Tibial nerve (tissue), 4 donors: ENCODE measurements at regions not wholly inside any gene's neighbourhood (a gene's known extent, or its start where the extent isn't known, plus 50 kb on each side); places are given as distances from the start of the nearest gene placed in this dataset.

Source experiments
- DNase-seq, 2 donors: peaks; one replicate each; pipeline ENCODE4 v3.0.0-alpha.2; 2019; ENCODE audit warnings: low spot score in 2 of 2
- H3K27ac ChIP-seq, 4 donors: fragments of 200-600 bp; sonication (generic) in 3 of 4; one replicate each; pipeline ENCODE4 v1.5.1; 2017 to 2019; ENCODE audit warnings: mild to moderate bottlenecking in 1 of 4
- H3K27me3 ChIP-seq, 2 donors: fragments of 200-600 bp; sonication (generic) in 1 of 2; one replicate each; pipeline versions ENCODE4 v1.5.1 to v1.6.0; 2017 to 2019
- H3K36me3 ChIP-seq, 3 donors: fragments of 200-600 bp; sonication (generic); one replicate each; pipeline ENCODE4 v1.5.1; 2018 to 2019
- H3K4me1 ChIP-seq, 4 donors: fragments of 200-600 bp; sonication (generic) in 3 of 4; one replicate each; pipeline ENCODE4 v1.5.1; 2017 to 2019
- H3K4me3 ChIP-seq, 4 donors: fragments of 200-600 bp; sonication (generic) in 3 of 4; one replicate each; pipeline ENCODE4 v1.5.1; 2017 to 2019; ENCODE audit warnings: mild to moderate bottlenecking in 1 of 4, moderate library complexity in 1 of 4
- H3K9me3 ChIP-seq, 4 donors: fragments of 200-600 bp; sonication (generic) in 3 of 4; one replicate each; pipeline ENCODE4 v1.5.1; 2017 to 2019
- CTCF ChIP-seq, 5 experiments: fragments of 200-600 bp in 3 of 5; fragments of 450-650 bp in 2 of 5; sonication (generic) in 3 of 5; IDR thresholded peaks; one replicate each; pipeline ENCODE4 v1.5.1; 2016 to 2019; ENCODE audit warnings: antibody characterized with exemption in 5 of 5, mild to moderate bottlenecking in 3 of 5, moderate library complexity in 2 of 5
- EP300 ChIP-seq, 2 donors: sonication (generic); formaldehyde crosslinking; IDR thresholded peaks; one replicate each; pipeline ENCODE4 v1.6.1; 2017; ENCODE audit warnings: antibody characterized with exemption in 2 of 2, mild to moderate bottlenecking in 1 of 2
- POLR2A ChIP-seq, 2 donors: fragments of 450-650 bp; IDR thresholded peaks; one replicate each; pipeline ENCODE4 v1.6.1; 2017; ENCODE audit warnings: antibody characterized with exemption in 2 of 2, mild to moderate bottlenecking in 2 of 2, moderate library complexity in 2 of 2
- WGBS, 2 donors: methylation state at CpG; one replicate each; pipeline ENCODE4 v1.1.5; 2018; 5-methylcytosine and 5-hydroxymethylcytosine counted together

GRCh38 chr5:165757791-165758190, 2252.4 kb downstream of the MAT2B start:
- no peaks in the 10 kb centered on the region for H3K36me3 ChIP-seq
- WGBS, 2 donors: 69 to 75% methylated on average over 4 of the region's 4 CpGs
- no peak overlapping the region for H3K4me3 ChIP-seq
- no peak overlapping the region for H3K27ac ChIP-seq
- no peaks in the 10 kb centered on the region for H3K9me3 ChIP-seq
- TF ChIP-seq CTCF (IDR thresholded peaks at IDR 0.05) (no peak), EP300 (IDR thresholded peaks at IDR 0.05) (no peak), POLR2A (IDR thresholded peaks at IDR 0.05) (no peak)
- no peaks in the 10 kb centered on the region for H3K27me3 ChIP-seq
- no peaks in the 10 kb centered on the region for H3K4me1 ChIP-seq
- DNase-seq: no peak

DNA sequence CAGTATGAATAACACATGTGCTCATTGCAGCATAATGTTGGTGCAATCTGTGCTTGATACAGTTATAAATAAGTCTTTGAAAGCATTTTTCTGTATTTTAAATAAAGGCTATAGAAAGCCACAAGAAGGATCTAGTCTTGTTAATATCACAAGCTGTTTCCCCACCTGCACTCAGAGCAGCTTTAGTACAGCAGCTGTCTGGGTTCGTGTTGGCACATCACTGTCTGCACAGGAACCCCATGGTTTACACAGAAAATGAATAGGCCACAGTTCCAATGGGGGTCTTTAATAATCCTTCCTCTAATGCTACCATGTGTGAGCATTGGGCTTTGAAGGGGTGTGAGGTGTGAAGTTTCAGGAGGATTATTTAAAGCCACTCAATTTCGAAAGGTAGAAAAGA, 2269.7 kb downstream of the MAT2B start:
- whole genome bisulfite sequencing, 2 donors: 49 to 55% methylated on average over 2 of the region's 2 CpGs
- no peaks in the 10 kb centered on the region for H3K4me1 ChIP-seq
- H3K27me3 ChIP-seq: no peaks in the 10 kb centered on the region
- H3K27ac ChIP-seq: no peak overlapping the region
- H3K9me3 ChIP-seq: no peaks in the 10 kb centered on the region
- DNase-seq: no peak
- no peak for TF ChIP-seq EP300 (IDR thresholded peaks at IDR 0.05)
- no peak for TF ChIP-seq POLR2A (IDR thresholded peaks at IDR 0.05)
- TF ChIP-seq CTCF (IDR thresholded peaks at IDR 0.05): no peak
- no peaks in the 10 kb centered on the region for H3K36me3 ChIP-seq
- no peak overlapping the region for H3K4me3 ChIP-seq

- no peaks in the 10 kb centered on the region for H3K36me3 ChIP-seq
- no peak for DNase-seq
- no peak for TF ChIP-seq CTCF (IDR thresholded peaks at IDR 0.05)
- no peak for TF ChIP-seq POLR2A (IDR thresholded peaks at IDR 0.05)
- no peak for TF ChIP-seq EP300 (IDR thresholded peaks at IDR 0.05)
- H3K9me3 ChIP-seq: no peaks in the 10 kb centered on the region
- 60 to 61% methylated on average over 1 of the region's 1 CpG for WGBS, 2 donors
- no peak overlapping the region for H3K27ac ChIP-seq
- no peak overlapping the region for H3K4me3 ChIP-seq
- no peaks in the 10 kb centered on the region for H3K4me1 ChIP-seq
- H3K27me3 ChIP-seq: no peaks in the 10 kb centered on the region
Observed at GRCh38 chr5:165779505-165779904, 2274.1 kb downstream of the MAT2B start.

DNA sequence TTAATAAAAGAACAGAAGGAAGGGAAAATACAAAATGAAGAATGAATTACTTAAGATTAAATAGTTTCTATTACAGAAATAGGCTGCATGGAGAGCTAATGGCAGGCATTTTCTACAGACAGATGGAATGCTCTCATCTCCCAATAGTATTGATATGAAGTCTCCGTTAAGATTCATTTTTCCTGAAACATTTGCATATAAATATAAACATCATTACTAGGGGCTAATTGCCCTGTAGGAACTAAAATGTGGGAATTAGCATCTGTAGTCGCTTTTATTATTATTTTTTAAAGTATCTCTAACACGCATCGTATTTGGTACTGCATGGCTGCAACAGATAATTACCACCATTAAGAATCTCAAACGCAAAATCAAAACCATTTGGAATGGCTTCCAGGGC, 2275.5 kb downstream of the MAT2B start:
- 92 to 95% methylated on average over 5 of the region's 5 CpGs for WGBS, 2 donors
- H3K36me3 ChIP-seq: no peaks in the 10 kb centered on the region
- no peak overlapping the region for H3K27ac ChIP-seq
- H3K4me1 ChIP-seq: no peaks in the 10 kb centered on the region
- no peak overlapping the region for H3K4me3 ChIP-seq
- no peaks in the 10 kb centered on the region for H3K9me3 ChIP-seq
- DNase-seq: no peak
- H3K27me3 ChIP-seq: no peaks in the 10 kb centered on the region
- TF ChIP-seq POLR2A (IDR thresholded peaks at IDR 0.05) (no peak), CTCF (IDR thresholded peaks at IDR 0.05) (no peak), EP300 (IDR thresholded peaks at IDR 0.05) (no peak)

GRCh38 chr5:165781738-165782137, 2276.3 kb downstream of the MAT2B start:
- TF ChIP-seq EP300 (IDR thresholded peaks at IDR 0.05) (no peak), CTCF (IDR thresholded peaks at IDR 0.05) (no peak), POLR2A (IDR thresholded peaks at IDR 0.05) (no peak)
- 67 to 71% methylated on average over 4 of the region's 4 CpGs for WGBS, 2 donors
- H3K27me3 ChIP-seq: no peaks in the 10 kb centered on the region
- no peaks in the 10 kb centered on the region for H3K36me3 ChIP-seq
- H3K4me3 ChIP-seq: no peak overlapping the region
- DNase-seq: no peak
- no peaks in the 10 kb centered on the region for H3K9me3 ChIP-seq
- H3K4me1 ChIP-seq: no peaks in the 10 kb centered on the region
- no peak overlapping the region for H3K27ac ChIP-seq
